ENCODE measurements at regions not wholly inside any gene's neighbourhood (a gene's known extent, or its start where the extent isn't known, plus 50 kb on each side); places are given as distances from the start of the nearest gene placed in this dataset.

- TF ChIP-seq, protein P1, sequence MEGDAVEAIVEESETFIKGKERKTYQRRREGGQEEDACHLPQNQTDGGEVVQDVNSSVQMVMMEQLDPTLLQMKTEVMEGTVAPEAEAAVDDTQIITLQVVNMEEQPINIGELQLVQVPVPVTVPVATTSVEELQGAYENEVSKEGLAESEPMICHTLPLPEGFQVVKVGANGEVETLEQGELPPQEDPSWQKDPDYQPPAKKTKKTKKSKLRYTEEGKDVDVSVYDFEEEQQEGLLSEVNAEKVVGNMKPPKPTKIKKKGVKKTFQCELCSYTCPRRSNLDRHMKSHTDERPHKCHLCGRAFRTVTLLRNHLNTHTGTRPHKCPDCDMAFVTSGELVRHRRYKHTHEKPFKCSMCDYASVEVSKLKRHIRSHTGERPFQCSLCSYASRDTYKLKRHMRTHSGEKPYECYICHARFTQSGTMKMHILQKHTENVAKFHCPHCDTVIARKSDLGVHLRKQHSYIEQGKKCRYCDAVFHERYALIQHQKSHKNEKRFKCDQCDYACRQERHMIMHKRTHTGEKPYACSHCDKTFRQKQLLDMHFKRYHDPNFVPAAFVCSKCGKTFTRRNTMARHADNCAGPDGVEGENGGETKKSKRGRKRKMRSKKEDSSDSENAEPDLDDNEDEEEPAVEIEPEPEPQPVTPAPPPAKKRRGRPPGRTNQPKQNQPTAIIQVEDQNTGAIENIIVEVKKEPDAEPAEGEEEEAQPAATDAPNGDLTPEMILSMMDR (IDR thresholded peaks at IDR 0.05): no peak
- TF ChIP-seq POLR2A (IDR thresholded peaks at IDR 0.05) (no peak), POLR2AphosphoS5 (IDR thresholded peaks at IDR 0.05) (no peak)
Measured at GRCh38 chr1:63122079-63122478, 200.3 kb upstream of the FOXD3 start.

All from breast epithelium (tissue), 3 donors.